Sigmoid colon (tissue), 6 donors: ENCODE measurements at regions not wholly inside any gene's neighbourhood (a gene's known extent, or its start where the extent isn't known, plus 50 kb on each side); places are given as distances from the start of the nearest gene placed in this dataset.
"Not testable (repeated sequence)": the region's sequence is repeated elsewhere in the genome, so short reads cannot be mapped to it uniquely, and the experiment has no call there.

Source experiments
- DNase-seq: peaks from one replicate; pipeline ENCODE4 v3.0.0-alpha.2; 2019
- H3K27ac ChIP-seq, 4 donors: fragments of 200-600 bp; sonication (generic); one replicate each; pipeline ENCODE4 v1.5.1; 2016 to 2019; ENCODE audit warnings: mild to moderate bottlenecking in 1 of 4
- H3K27me3 ChIP-seq, 3 donors: fragments of 200-600 bp; sonication (generic); one replicate each; pipeline ENCODE4 v1.5.1; 2019; ENCODE audit warnings: mild to moderate bottlenecking in 1 of 3
- H3K36me3 ChIP-seq, 4 donors: fragments of 200-600 bp; sonication (generic); one replicate each; pipeline ENCODE4 v1.5.1; 2016 to 2019
- H3K4me1 ChIP-seq, 4 donors: fragments of 200-600 bp; sonication (generic); one replicate each; pipeline ENCODE4 v1.5.1; 2017 to 2019
- H3K4me3 ChIP-seq, 4 donors: fragments of 200-600 bp; sonication (generic); one replicate each; pipeline ENCODE4 v1.5.1; 2017 to 2019; ENCODE audit warnings: mild to moderate bottlenecking in 2 of 4, moderate library complexity in 1 of 4
- H3K9me3 ChIP-seq, 4 donors: fragments of 200-600 bp in 3 of 4; sonication (generic) in 3 of 4; one replicate each; pipeline versions ENCODE4 v1.5.1 to v1.6.1; 2013 to 2019
- EP300 ChIP-seq, 4 donors: sonication (generic); formaldehyde crosslinking; IDR thresholded peaks; one replicate each; pipeline ENCODE4 v1.6.1; 2017; ENCODE audit warnings: antibody characterized with exemption in 4 of 4
- POLR2A ChIP-seq, 2 donors: fragments of 450-650 bp; IDR thresholded peaks; one replicate each; pipeline ENCODE4 v1.6.1; 2016; ENCODE audit warnings: antibody characterized with exemption in 2 of 2, mild to moderate bottlenecking in 2 of 2, moderate library complexity in 2 of 2
- POLR2AphosphoS5 ChIP-seq, 4 donors: sonication (generic); formaldehyde crosslinking; IDR thresholded peaks; one replicate each; pipeline ENCODE4 v1.6.1; 2017; ENCODE audit warnings: antibody characterized with exemption in 4 of 4
- WGBS, 2 donors: extraction: QIAGEN DNeasy Blood & Tissue Kit; methylation state at CpG; one replicate each; pipeline ENCODE4 v1.1.7; 2013; 5-methylcytosine and 5-hydroxymethylcytosine counted together
- intact Hi-C: fragments of 100-400 bp; cut with DNase I; formaldehyde crosslinking; loops from one replicate; pipeline ENCODE4 v1.15.1; 2023
- TF ChIP-seq, protein P1 (sequence below), 4 experiments: fragments of 450-650 bp in 3 of 4; fragments of 200-600 bp in 1 of 4; IDR thresholded peaks; one replicate each; pipeline ENCODE4 v1.5.1; 2016 to 2019; ENCODE audit warnings: antibody characterized with exemption in 4 of 4, mild to moderate bottlenecking in 3 of 4, moderate library complexity in 2 of 4
- donor health status: healthy with polysubstance abuse.
- donor health status: healthy.

DNA sequence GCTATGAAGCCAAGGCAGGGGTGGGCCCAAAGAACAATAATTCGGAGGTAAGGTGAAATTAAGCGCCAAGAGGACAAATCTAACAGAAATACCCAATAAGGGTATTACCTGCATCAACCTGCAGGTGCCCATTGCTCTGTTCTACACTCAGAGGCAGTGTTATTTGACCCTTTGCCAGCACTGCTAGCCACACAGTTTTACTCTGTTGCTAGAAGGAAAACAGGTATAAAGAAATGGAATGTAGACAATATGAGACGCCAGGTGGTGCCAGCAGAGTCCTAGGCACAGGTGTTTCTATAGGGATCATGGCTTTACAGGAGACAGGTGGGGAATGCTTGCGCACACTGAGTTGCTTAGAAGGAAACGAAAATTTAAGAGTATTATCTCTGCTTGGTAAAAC is 201.3 kb downstream of the HTR1A start:
- 77 to 83% methylated on average over 5 of the region's 5 CpGs for WGBS, 2 donors
- intact Hi-C loops = no loop called here
- DNase-seq = no peak

DNA sequence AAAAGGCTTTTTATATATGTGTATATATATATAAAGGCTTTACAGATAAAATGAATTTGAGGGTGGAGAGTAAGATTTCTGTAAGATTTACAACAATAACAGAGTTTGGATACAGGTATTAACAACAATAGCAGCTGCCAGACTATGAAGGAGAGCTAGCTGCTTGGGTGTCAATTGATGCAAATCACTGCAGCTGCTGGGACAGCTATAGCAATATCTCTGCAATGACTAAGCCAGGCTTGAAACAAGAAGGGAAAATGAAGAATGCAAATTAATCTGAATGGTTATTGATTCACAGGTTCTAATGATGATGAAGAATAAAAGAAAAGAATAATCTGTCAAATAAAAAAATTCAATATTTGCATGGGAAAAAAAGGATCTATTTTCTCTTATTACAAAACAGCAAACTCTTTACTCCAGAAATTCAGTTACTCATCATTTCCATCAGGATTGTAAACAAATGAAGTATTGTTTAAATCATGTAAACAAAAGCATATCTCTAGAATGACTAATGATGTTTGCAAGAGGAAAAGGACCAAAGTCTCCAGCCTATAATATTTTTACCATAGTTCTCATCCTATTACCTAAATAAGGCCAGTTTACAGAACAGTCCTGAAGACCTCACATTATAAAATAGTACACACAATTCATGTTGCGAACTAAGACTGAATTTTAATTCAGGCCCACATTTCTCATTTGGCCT is 219.0 kb downstream of the HTR1A start:
- Histone ChIP-seq H3K4me3 (no peak overlapping the region), H3K36me3 (no peaks in the 10 kb centered on the region), H3K4me1 (no peaks in the 10 kb centered on the region), H3K27ac (no peak overlapping the region), H3K9me3 (peaks cover 0 to 3% (median 0%) of the 10 kb centered on the region in 4 donors), H3K27me3 (no peaks in the 10 kb centered on the region)
- TF ChIP-seq, protein P1, sequence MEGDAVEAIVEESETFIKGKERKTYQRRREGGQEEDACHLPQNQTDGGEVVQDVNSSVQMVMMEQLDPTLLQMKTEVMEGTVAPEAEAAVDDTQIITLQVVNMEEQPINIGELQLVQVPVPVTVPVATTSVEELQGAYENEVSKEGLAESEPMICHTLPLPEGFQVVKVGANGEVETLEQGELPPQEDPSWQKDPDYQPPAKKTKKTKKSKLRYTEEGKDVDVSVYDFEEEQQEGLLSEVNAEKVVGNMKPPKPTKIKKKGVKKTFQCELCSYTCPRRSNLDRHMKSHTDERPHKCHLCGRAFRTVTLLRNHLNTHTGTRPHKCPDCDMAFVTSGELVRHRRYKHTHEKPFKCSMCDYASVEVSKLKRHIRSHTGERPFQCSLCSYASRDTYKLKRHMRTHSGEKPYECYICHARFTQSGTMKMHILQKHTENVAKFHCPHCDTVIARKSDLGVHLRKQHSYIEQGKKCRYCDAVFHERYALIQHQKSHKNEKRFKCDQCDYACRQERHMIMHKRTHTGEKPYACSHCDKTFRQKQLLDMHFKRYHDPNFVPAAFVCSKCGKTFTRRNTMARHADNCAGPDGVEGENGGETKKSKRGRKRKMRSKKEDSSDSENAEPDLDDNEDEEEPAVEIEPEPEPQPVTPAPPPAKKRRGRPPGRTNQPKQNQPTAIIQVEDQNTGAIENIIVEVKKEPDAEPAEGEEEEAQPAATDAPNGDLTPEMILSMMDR (IDR thresholded peaks at IDR 0.05) = no peak
- TF ChIP-seq POLR2AphosphoS5 (IDR thresholded peaks at IDR 0.05) (no peak), EP300 (IDR thresholded peaks at IDR 0.05) (no peak), POLR2A (IDR thresholded peaks at IDR 0.05) (no peak)
- DNase-seq = no peak
- intact Hi-C loops = no loop called here
- WGBS, 2 donors = 95 to 96% methylated on average over 1 of the region's 1 CpG

More for the DNA sequence above, 201.3 kb downstream of the HTR1A start:
- no peak for TF ChIP-seq POLR2AphosphoS5 (IDR thresholded peaks at IDR 0.05)
- TF ChIP-seq POLR2A (IDR thresholded peaks at IDR 0.05) = no peak
- TF ChIP-seq, protein P1 (IDR thresholded peaks at IDR 0.05) = no peak
- TF ChIP-seq EP300 (IDR thresholded peaks at IDR 0.05) = no peak
- H3K4me1 ChIP-seq = no peaks in the 10 kb centered on the region
- no peak overlapping the region for H3K27ac ChIP-seq
- H3K9me3 ChIP-seq = no peaks in the 10 kb centered on the region
- no peaks in the 10 kb centered on the region for H3K27me3 ChIP-seq
- no peak overlapping the region for H3K4me3 ChIP-seq
- no peaks in the 10 kb centered on the region for H3K36me3 ChIP-seq

DNA sequence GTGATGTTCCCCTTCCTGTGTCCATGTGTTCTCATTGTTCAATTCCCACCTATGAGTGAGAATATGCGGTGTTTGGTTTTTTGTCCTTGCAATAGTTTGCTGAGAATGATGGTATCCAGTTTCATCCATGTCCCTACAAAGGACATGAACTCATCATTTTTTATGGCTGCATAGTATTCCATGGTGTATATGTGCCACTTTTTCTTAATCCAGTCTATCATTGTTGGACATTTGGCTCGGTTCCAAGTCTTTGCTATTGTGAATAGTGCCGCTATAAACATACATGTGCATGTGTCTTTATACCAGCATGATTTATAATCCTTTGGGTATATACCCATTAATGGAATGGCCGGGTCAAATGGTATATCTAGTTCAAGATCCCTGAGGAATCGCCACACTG is 229.4 kb downstream of the HTR1A start:
- H3K27me3 ChIP-seq, H3K4me3 ChIP-seq, H3K9me3 ChIP-seq, DNase-seq, H3K27ac ChIP-seq, H3K36me3 ChIP-seq, intact Hi-C loops, H3K4me1 ChIP-seq: not testable (repeated sequence)
- WGBS, 2 donors = 80 to 86% methylated on average over 5 of the region's 5 CpGs

DNA sequence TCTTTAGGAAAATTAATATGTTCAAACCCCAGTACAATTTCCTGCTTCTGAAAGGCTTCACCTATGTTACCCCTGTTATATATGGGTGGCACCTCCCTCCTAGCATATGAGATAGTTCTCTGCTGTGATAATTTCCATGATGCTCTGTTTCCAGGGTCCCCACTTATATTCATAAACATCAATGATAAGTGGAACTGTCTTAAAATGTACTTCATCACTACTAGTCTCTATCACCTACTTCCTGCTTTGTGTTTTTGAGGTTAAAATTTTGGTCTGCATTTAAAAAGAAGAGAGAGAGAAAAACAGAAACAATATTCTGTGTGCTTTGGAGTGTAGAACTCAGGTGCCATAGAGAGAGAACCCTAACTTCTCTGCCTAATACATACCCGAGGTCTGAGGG is 234.7 kb downstream of the HTR1A start:
- TF ChIP-seq POLR2AphosphoS5 (IDR thresholded peaks at IDR 0.05) (no peak), EP300 (IDR thresholded peaks at IDR 0.05) (no peak), POLR2A (IDR thresholded peaks at IDR 0.05) (no peak)
- TF ChIP-seq, protein P1 (IDR thresholded peaks at IDR 0.05) = no peak
- Histone ChIP-seq H3K27ac (no peak overlapping the region), H3K27me3 (no peaks in the 10 kb centered on the region), H3K9me3 (no peaks in the 10 kb centered on the region), H3K4me1 (no peaks in the 10 kb centered on the region), H3K36me3 (no peaks in the 10 kb centered on the region), H3K4me3 (no peak overlapping the region)
- intact Hi-C loops = no loop called here
- WGBS, 2 donors = 45 to 47% methylated on average over 1 of the region's 1 CpG
- DNase-seq = no peak

DNA sequence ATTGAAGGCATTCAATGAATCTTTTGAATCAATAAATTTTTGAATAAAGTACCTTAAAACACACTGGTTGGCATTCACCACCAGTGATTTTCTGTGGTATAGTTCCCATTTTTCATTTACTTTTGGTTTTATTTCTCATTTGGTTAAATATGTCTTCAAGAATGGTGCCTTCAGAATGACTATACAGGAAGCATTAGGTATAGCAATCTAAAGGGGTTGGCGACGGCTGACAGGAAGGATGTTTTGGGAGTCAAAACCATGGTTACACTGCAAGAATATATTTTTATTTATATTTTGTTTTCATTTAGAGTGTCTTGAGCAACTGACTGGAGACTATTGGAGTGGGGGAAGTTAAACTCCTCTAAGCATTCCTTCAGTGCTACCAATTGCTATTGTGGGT is 235.7 kb downstream of the HTR1A start:
- intact Hi-C loops = no loop called here

More for the DNA sequence above, 235.7 kb downstream of the HTR1A start:
- no peak overlapping the region for H3K4me3 ChIP-seq
- H3K9me3 ChIP-seq = no peaks in the 10 kb centered on the region
- no peak for TF ChIP-seq POLR2A (IDR thresholded peaks at IDR 0.05)
- TF ChIP-seq EP300 (IDR thresholded peaks at IDR 0.05) = no peak
- TF ChIP-seq, protein P1 (IDR thresholded peaks at IDR 0.05) = no peak
- TF ChIP-seq POLR2AphosphoS5 (IDR thresholded peaks at IDR 0.05) = no peak
- DNase-seq = no peak
- 52 to 81% methylated on average over 2 of the region's 2 CpGs for WGBS, 2 donors
- H3K36me3 ChIP-seq = no peaks in the 10 kb centered on the region
- no peaks in the 10 kb centered on the region for H3K4me1 ChIP-seq
- no peak overlapping the region for H3K27ac ChIP-seq
- no peaks in the 10 kb centered on the region for H3K27me3 ChIP-seq
